Uterus (tissue), 3 donors: ENCODE measurements at regions not wholly inside any gene's neighbourhood (a gene's known extent, or its start where the extent isn't known, plus 50 kb on each side); places are given as distances from the start of the nearest gene placed in this dataset.

Experiments
- DNase-seq, 2 donors: peaks; one replicate each; pipeline ENCODE4 v3.0.0-alpha.2; 2019 to 2020
- H3K27ac ChIP-seq, 2 donors: fragments of 200-600 bp; sonication (generic); 1 replicate in 1 of 2; 2 replicates in 1 of 2; pipeline ENCODE4 v1.5.1; 2016 to 2018
- H3K27me3 ChIP-seq, 2 donors: fragments of 200-600 bp; sonication (generic); one replicate each; pipeline ENCODE4 v1.5.1; 2018 to 2019; ENCODE audit warnings: control low read depth in 1 of 2
- H3K36me3 ChIP-seq, 2 donors: fragments of 200-600 bp; sonication (generic); one replicate each; pipeline ENCODE4 v1.5.1; 2019; ENCODE audit warnings: control low read depth in 1 of 2
- H3K4me1 ChIP-seq, 2 donors: fragments of 200-600 bp; sonication (generic); one replicate each; pipeline ENCODE4 v1.5.1; 2018 to 2019; ENCODE audit warnings: control low read depth in 1 of 2
- H3K4me3 ChIP-seq, 2 donors: fragments of 200-600 bp; sonication (generic); 1 replicate in 1 of 2; 2 replicates in 1 of 2; pipeline ENCODE4 v1.5.1; 2018 to 2019; ENCODE audit warnings: mild to moderate bottlenecking in 1 of 2
- H3K9me3 ChIP-seq, 2 donors: fragments of 200-600 bp; sonication (generic); one replicate each; pipeline ENCODE4 v1.5.1; 2019; ENCODE audit warnings: control low read depth in 1 of 2
- CTCF ChIP-seq, 4 experiments: fragments of 200-600 bp in 2 of 4; fragments of 450-650 bp in 2 of 4; sonication (generic) in 2 of 4; IDR thresholded peaks; one replicate each; pipeline ENCODE4 v1.5.1; 2016 to 2019; ENCODE audit warnings: antibody characterized with exemption in 4 of 4, mild to moderate bottlenecking in 2 of 4, moderate library complexity in 1 of 4
- POLR2A ChIP-seq, 2 donors: fragments of 450-650 bp; IDR thresholded peaks; one replicate each; pipeline ENCODE4 v1.6.1; 2016; ENCODE audit warnings: antibody characterized with exemption in 2 of 2, mild to moderate bottlenecking in 1 of 2, moderate library complexity in 1 of 2
- intact Hi-C: fragments of 100-400 bp; cut with DNase I; formaldehyde crosslinking; loops from one replicate; pipeline ENCODE4 v1.15.1; 2023; ENCODE audit warnings: low total_unique reads
- donor health status: DM: yes; HTN: yes; CAD: no.

GRCh38 chr4:179601671-179602070 is 2159.4 kb upstream of the AGA start:
- intact Hi-C loops, result no loop called here
- H3K4me1 ChIP-seq, result no peaks in the 10 kb centered on the region
- no peaks in the 10 kb centered on the region for H3K9me3 ChIP-seq
- TF ChIP-seq POLR2A (IDR thresholded peaks at IDR 0.05) (no peak), CTCF (IDR thresholded peaks at IDR 0.05) (no peak)
- no peak overlapping the region for H3K27ac ChIP-seq
- no peak for DNase-seq
- no peaks in the 10 kb centered on the region for H3K36me3 ChIP-seq
- no peaks in the 10 kb centered on the region for H3K27me3 ChIP-seq
- H3K4me3 ChIP-seq, result no peak overlapping the region

- TF ChIP-seq POLR2A (IDR thresholded peaks at IDR 0.05), result no peak
- no peak for TF ChIP-seq CTCF (IDR thresholded peaks at IDR 0.05)
- Histone ChIP-seq H3K27ac (no peak overlapping the region), H3K36me3 (no peaks in the 10 kb centered on the region), H3K4me1 (no peaks in the 10 kb centered on the region), H3K9me3 (no peaks in the 10 kb centered on the region), H3K4me3 (no peak overlapping the region), H3K27me3 (no peaks in the 10 kb centered on the region)
- DNase-seq, result no peak
- intact Hi-C loops, result no loop called here
Measured at GRCh38 chr4:179605196-179605595, 2163.0 kb upstream of the AGA start.

- Histone ChIP-seq H3K27me3 (no peaks in the 10 kb centered on the region), H3K9me3 (no peaks in the 10 kb centered on the region), H3K27ac (no peak overlapping the region), H3K36me3 (no peaks in the 10 kb centered on the region), H3K4me3 (no peak overlapping the region), H3K4me1 (no peaks in the 10 kb centered on the region)
- no peak for DNase-seq
- intact Hi-C loops, result no loop called here
- no peak for TF ChIP-seq CTCF (IDR thresholded peaks at IDR 0.05)
- TF ChIP-seq POLR2A (IDR thresholded peaks at IDR 0.05), result no peak
Measured at GRCh38 chr4:179607003-179607402, 2164.8 kb upstream of the AGA start.

- no peaks in the 10 kb centered on the region for H3K4me1 ChIP-seq
- no peak overlapping the region for H3K27ac ChIP-seq
- no peak for DNase-seq
- no peak for TF ChIP-seq POLR2A (IDR thresholded peaks at IDR 0.05)
- no peak for TF ChIP-seq CTCF (IDR thresholded peaks at IDR 0.05)
- H3K9me3 ChIP-seq, result no peaks in the 10 kb centered on the region
- H3K36me3 ChIP-seq, result no peaks in the 10 kb centered on the region
- no peaks in the 10 kb centered on the region for H3K27me3 ChIP-seq
- no peak overlapping the region for H3K4me3 ChIP-seq
- intact Hi-C loops, result no loop called here
Measured at GRCh38 chr4:179615704-179616103, 2173.5 kb upstream of the AGA start.

- no peaks in the 10 kb centered on the region for H3K27me3 ChIP-seq
- H3K27ac ChIP-seq, result no peak overlapping the region
- H3K9me3 ChIP-seq, result no peaks in the 10 kb centered on the region
- H3K4me3 ChIP-seq, result no peak overlapping the region
- no peaks in the 10 kb centered on the region for H3K4me1 ChIP-seq
- no peaks in the 10 kb centered on the region for H3K36me3 ChIP-seq
- no peak for TF ChIP-seq POLR2A (IDR thresholded peaks at IDR 0.05)
- TF ChIP-seq CTCF (IDR thresholded peaks at IDR 0.05), result no peak
- no peak for DNase-seq
- intact Hi-C loops, result no loop called here
Measured at GRCh38 chr4:179618966-179619365, 2176.7 kb upstream of the AGA start.
